Liver (tissue), 3 donors: ENCODE measurements at regions not wholly inside any gene's neighbourhood (a gene's known extent, or its start where the extent isn't known, plus 50 kb on each side); places are given as distances from the start of the nearest gene placed in this dataset.

Experiments used
- EGR1 ChIP-seq, 2 donors: IDR thresholded peaks; 2 replicates each; pipeline ENCODE4 v1.6.1; 2016 to 2018; ENCODE audit warnings: antibody characterized with exemption in 2 of 2, low read depth in 2 of 2
- FOXA1 ChIP-seq: IDR thresholded peaks from 2 replicates; pipeline ENCODE4 v1.6.1; 2016; ENCODE audit warnings: antibody characterized with exemption
- GABPA ChIP-seq, 2 donors: IDR thresholded peaks in 1 of 2; conservative IDR thresholded peaks in 1 of 2; 2 replicates each; pipeline ENCODE4 v1.6.1; 2016; ENCODE audit warnings: antibody characterized with exemption in 2 of 2, mild to moderate bottlenecking in 1 of 2, moderate library complexity in 1 of 2
- JUND ChIP-seq, 2 donors: IDR thresholded peaks; 2 replicates each; pipeline ENCODE4 v1.6.1; 2016; ENCODE audit warnings: antibody characterized with exemption in 2 of 2
- RAD21 ChIP-seq, 2 donors: IDR thresholded peaks; 2 replicates each; pipeline ENCODE4 v1.6.1; 2016; ENCODE audit warnings: antibody characterized with exemption in 2 of 2, mild to moderate bottlenecking in 2 of 2
- TAF1 ChIP-seq: conservative IDR thresholded peaks from 2 replicates; pipeline ENCODE4 v1.6.1; 2016; ENCODE audit warnings: antibody characterized with exemption, mild to moderate bottlenecking
- YY1 ChIP-seq: IDR thresholded peaks from 2 replicates; pipeline ENCODE4 v1.6.1; 2016; ENCODE audit warnings: antibody characterized with exemption, mild to moderate bottlenecking
- TF ChIP-seq, protein P1 (sequence below): fragments of 150-350 bp; IDR thresholded peaks from 2 replicates; pipeline ENCODE4 v1.5.1; 2017; ENCODE audit warnings: improper control_type of control experiment, low read depth, low read length; ENCODE audit not compliant: missing input control
- TF ChIP-seq, protein P2 (sequence below): IDR thresholded peaks from 2 replicates; pipeline ENCODE4 v1.6.1; 2016; ENCODE audit warnings: antibody characterized with exemption
- TF ChIP-seq, protein P3 (sequence below): IDR thresholded peaks from 2 replicates; pipeline ENCODE4 v1.6.1; 2016; ENCODE audit warnings: antibody characterized with exemption
- TF ChIP-seq, protein P4 (sequence below): IDR thresholded peaks from 2 replicates; pipeline ENCODE4 v1.6.1; 2016; ENCODE audit warnings: antibody characterized with exemption, mild to moderate bottlenecking
- TF ChIP-seq, protein P5 (sequence below): IDR thresholded peaks from 2 replicates; pipeline ENCODE4 v1.6.1; 2016; ENCODE audit warnings: antibody characterized with exemption
- donor health status: healthy.
- donor health status: healthy.

DNA sequence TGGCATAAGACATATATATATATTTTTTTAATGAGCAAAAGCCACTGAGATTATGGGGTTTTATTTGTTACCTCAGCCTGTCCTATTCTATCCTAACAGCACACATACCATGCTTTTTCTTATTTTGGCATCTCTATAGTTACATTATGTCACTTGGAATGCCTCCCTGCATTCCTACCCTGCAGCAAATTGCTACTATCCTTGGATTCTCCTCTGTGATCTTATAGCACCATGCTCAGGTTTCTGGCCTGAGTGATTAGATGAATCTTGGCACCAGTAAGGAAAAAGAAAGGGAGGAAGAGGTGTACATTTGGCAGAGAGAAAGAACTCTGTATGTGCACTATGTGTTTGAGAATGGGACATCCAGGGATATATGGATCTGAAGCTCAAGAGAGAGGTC lies 86.3 kb upstream of the PELI1 start:
- TF ChIP-seq EGR1 (IDR thresholded peaks at IDR 0.05; ENCODE audit: low read depth in 2 of 2): no peak
- TF ChIP-seq, protein P1, sequence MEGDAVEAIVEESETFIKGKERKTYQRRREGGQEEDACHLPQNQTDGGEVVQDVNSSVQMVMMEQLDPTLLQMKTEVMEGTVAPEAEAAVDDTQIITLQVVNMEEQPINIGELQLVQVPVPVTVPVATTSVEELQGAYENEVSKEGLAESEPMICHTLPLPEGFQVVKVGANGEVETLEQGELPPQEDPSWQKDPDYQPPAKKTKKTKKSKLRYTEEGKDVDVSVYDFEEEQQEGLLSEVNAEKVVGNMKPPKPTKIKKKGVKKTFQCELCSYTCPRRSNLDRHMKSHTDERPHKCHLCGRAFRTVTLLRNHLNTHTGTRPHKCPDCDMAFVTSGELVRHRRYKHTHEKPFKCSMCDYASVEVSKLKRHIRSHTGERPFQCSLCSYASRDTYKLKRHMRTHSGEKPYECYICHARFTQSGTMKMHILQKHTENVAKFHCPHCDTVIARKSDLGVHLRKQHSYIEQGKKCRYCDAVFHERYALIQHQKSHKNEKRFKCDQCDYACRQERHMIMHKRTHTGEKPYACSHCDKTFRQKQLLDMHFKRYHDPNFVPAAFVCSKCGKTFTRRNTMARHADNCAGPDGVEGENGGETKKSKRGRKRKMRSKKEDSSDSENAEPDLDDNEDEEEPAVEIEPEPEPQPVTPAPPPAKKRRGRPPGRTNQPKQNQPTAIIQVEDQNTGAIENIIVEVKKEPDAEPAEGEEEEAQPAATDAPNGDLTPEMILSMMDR: no peak
- TF ChIP-seq GABPA (IDR thresholded peaks at IDR 0.05 in 1 of 2, conservative IDR thresholded peaks at IDR 0.05 in 1 of 2): no peak
- TF ChIP-seq YY1: no peak
- TF ChIP-seq TAF1: no peak
- TF ChIP-seq RAD21 (IDR thresholded peaks at IDR 0.05): no peak
- TF ChIP-seq, protein P2, sequence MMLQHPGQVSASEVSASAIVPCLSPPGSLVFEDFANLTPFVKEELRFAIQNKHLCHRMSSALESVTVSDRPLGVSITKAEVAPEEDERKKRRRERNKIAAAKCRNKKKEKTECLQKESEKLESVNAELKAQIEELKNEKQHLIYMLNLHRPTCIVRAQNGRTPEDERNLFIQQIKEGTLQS: no peak
- TF ChIP-seq, protein P3, sequence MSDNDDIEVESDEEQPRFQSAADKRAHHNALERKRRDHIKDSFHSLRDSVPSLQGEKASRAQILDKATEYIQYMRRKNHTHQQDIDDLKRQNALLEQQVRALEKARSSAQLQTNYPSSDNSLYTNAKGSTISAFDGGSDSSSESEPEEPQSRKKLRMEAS: no peak
- TF ChIP-seq, protein P4, sequence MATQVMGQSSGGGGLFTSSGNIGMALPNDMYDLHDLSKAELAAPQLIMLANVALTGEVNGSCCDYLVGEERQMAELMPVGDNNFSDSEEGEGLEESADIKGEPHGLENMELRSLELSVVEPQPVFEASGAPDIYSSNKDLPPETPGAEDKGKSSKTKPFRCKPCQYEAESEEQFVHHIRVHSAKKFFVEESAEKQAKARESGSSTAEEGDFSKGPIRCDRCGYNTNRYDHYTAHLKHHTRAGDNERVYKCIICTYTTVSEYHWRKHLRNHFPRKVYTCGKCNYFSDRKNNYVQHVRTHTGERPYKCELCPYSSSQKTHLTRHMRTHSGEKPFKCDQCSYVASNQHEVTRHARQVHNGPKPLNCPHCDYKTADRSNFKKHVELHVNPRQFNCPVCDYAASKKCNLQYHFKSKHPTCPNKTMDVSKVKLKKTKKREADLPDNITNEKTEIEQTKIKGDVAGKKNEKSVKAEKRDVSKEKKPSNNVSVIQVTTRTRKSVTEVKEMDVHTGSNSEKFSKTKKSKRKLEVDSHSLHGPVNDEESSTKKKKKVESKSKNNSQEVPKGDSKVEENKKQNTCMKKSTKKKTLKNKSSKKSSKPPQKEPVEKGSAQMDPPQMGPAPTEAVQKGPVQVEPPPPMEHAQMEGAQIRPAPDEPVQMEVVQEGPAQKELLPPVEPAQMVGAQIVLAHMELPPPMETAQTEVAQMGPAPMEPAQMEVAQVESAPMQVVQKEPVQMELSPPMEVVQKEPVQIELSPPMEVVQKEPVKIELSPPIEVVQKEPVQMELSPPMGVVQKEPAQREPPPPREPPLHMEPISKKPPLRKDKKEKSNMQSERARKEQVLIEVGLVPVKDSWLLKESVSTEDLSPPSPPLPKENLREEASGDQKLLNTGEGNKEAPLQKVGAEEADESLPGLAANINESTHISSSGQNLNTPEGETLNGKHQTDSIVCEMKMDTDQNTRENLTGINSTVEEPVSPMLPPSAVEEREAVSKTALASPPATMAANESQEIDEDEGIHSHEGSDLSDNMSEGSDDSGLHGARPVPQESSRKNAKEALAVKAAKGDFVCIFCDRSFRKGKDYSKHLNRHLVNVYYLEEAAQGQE: no peak
- TF ChIP-seq JUND (IDR thresholded peaks at IDR 0.05): no peak
- TF ChIP-seq, protein P5, sequence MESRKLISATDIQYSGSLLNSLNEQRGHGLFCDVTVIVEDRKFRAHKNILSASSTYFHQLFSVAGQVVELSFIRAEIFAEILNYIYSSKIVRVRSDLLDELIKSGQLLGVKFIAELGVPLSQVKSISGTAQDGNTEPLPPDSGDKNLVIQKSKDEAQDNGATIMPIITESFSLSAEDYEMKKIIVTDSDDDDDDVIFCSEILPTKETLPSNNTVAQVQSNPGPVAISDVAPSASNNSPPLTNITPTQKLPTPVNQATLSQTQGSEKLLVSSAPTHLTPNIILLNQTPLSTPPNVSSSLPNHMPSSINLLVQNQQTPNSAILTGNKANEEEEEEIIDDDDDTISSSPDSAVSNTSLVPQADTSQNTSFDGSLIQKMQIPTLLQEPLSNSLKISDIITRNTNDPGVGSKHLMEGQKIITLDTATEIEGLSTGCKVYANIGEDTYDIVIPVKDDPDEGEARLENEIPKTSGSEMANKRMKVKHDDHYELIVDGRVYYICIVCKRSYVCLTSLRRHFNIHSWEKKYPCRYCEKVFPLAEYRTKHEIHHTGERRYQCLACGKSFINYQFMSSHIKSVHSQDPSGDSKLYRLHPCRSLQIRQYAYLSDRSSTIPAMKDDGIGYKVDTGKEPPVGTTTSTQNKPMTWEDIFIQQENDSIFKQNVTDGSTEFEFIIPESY: no peak
- TF ChIP-seq FOXA1: no peak
